H9 (cell line): ENCODE measurements at regions not wholly inside any gene's neighbourhood (a gene's known extent, or its start where the extent isn't known, plus 50 kb on each side); places are given as distances from the start of the nearest gene placed in this dataset.

Experiments
- DNase-seq: peaks from one replicate; pipeline ENCODE4 v3.0.0-alpha.2; 2017
- H2AFZ ChIP-seq: one replicate; pipeline ENCODE4 v1.6.1; 2013; ENCODE audit warnings: mild to moderate bottlenecking, low read length, control low read depth, moderate library complexity
- H2AK5ac ChIP-seq: 2 replicates; pipeline ENCODE4 v1.6.1; 2013; ENCODE audit warnings: low read length, control low read depth, mixed read lengths; ENCODE audit not compliant: insufficient read length
- H2BK120ac ChIP-seq: one replicate; pipeline ENCODE4 v1.6.1; 2013; ENCODE audit warnings: low read depth, mild to moderate bottlenecking, low read length, control low read depth, inconsistent platforms; ENCODE audit not compliant: poor library complexity, severe bottlenecking
- H2BK12ac ChIP-seq: 2 replicates; pipeline ENCODE4 v1.6.1; 2013; ENCODE audit warnings: low read length, control low read depth, mixed read lengths, low read depth; ENCODE audit not compliant: insufficient read length
- H2BK15ac ChIP-seq: 2 replicates; pipeline ENCODE4 v1.6.1; 2013; ENCODE audit warnings: low read depth, low read length, control low read depth
- H2BK20ac ChIP-seq: one replicate; pipeline ENCODE4 v1.6.1; 2013; ENCODE audit warnings: low read depth, mild to moderate bottlenecking, low read length, control low read depth, inconsistent platforms; ENCODE audit not compliant: poor library complexity, severe bottlenecking
- H2BK5ac ChIP-seq: 2 replicates; pipeline ENCODE4 v1.6.1; 2013; ENCODE audit warnings: low read length, control low read depth, mixed read lengths; ENCODE audit not compliant: insufficient read length
- H3K14ac ChIP-seq: 2 replicates; pipeline ENCODE4 v1.6.1; 2013; ENCODE audit warnings: low read length, control low read depth; ENCODE audit not compliant: insufficient read depth
- H3K18ac ChIP-seq: 2 replicates; pipeline ENCODE4 v1.6.1; 2013; ENCODE audit warnings: low read depth, mild to moderate bottlenecking, mixed read lengths, low read length, control low read depth; ENCODE audit not compliant: insufficient read length
- H3K23ac ChIP-seq: 2 replicates; pipeline ENCODE4 v1.6.1; 2013; ENCODE audit warnings: low read length, control low read depth, mixed read lengths, low read depth; ENCODE audit not compliant: insufficient read length
- H3K23me2 ChIP-seq: 2 replicates; pipeline ENCODE4 v1.6.1; 2013; ENCODE audit warnings: low read depth, mild to moderate bottlenecking, mixed read lengths, low read length, control low read depth; ENCODE audit not compliant: insufficient read length, poor library complexity, severe bottlenecking
- H3K27ac ChIP-seq: 2 replicates; pipeline ENCODE4 v1.5.1; 2013; ENCODE audit warnings: low read length, control low read depth, mixed read lengths, low read depth; ENCODE audit not compliant: insufficient read length
- H3K27me3 ChIP-seq: 2 replicates; pipeline ENCODE4 v1.6.1; 2013; ENCODE audit warnings: low read length, control low read depth, inconsistent platforms; ENCODE audit not compliant: insufficient read depth
- H3K4ac ChIP-seq: 2 replicates; pipeline ENCODE4 v1.6.1; 2013; ENCODE audit warnings: low read depth, mild to moderate bottlenecking, control low read depth, inconsistent platforms, low read length, moderate library complexity
- H3K4me1 ChIP-seq: 2 replicates; pipeline ENCODE4 v1.6.1; 2013; ENCODE audit warnings: low read length, control low read depth, inconsistent platforms; ENCODE audit not compliant: insufficient read depth
- H3K4me2 ChIP-seq: 2 replicates; pipeline ENCODE4 v1.6.1; 2013; ENCODE audit warnings: low read length, control low read depth, mixed read lengths; ENCODE audit not compliant: insufficient read length, insufficient read depth
- H3K56ac ChIP-seq: 2 replicates; pipeline ENCODE4 v1.6.1; 2013; ENCODE audit warnings: low read depth, mild to moderate bottlenecking, mixed read lengths, low read length, control low read depth; ENCODE audit not compliant: insufficient read length
- H3K79me1 ChIP-seq: 2 replicates; pipeline ENCODE4 v1.6.1; 2013; ENCODE audit warnings: low read depth, mild to moderate bottlenecking, moderate library complexity, low read length, control low read depth, inconsistent platforms; ENCODE audit not compliant: insufficient read depth, poor library complexity, severe bottlenecking
- H3K79me2 ChIP-seq: 2 replicates; pipeline ENCODE4 v1.6.1; 2013; ENCODE audit warnings: low read length, control low read depth, inconsistent platforms; ENCODE audit not compliant: insufficient read depth
- H3K9ac ChIP-seq: 2 replicates; pipeline ENCODE4 v1.6.1; 2013; ENCODE audit warnings: low read length, control low read depth, mixed read lengths; ENCODE audit not compliant: insufficient read length; ENCODE audit errors: extremely low read depth
- H3K9me3 ChIP-seq: one replicate; pipeline ENCODE4 v1.6.1; 2013; ENCODE audit warnings: low read depth, low read length, inconsistent platforms; ENCODE audit not compliant: control insufficient read depth
- H3T11ph ChIP-seq: one replicate; pipeline ENCODE4 v1.6.1; 2013; ENCODE audit warnings: mild to moderate bottlenecking, low read length, control low read depth, inconsistent platforms
- H4K20me1 ChIP-seq: one replicate; pipeline ENCODE4 v1.6.1; 2013; ENCODE audit not compliant: control insufficient read depth, insufficient read length, insufficient read depth
- H4K5ac ChIP-seq: 2 replicates; pipeline ENCODE4 v1.6.1; 2013; ENCODE audit warnings: low read depth, mild to moderate bottlenecking, mixed read lengths, low read length, control low read depth; ENCODE audit not compliant: insufficient read length
- H4K8ac ChIP-seq: replicated peaks from 2 replicates; pipeline ENCODE4 v1.6.1; 2013; ENCODE audit warnings: low read length, control low read depth, mixed read lengths, low read depth; ENCODE audit not compliant: insufficient read length
- H4K91ac ChIP-seq: 2 replicates; pipeline ENCODE4 v1.6.1; 2013; ENCODE audit warnings: low read depth, mild to moderate bottlenecking, moderate library complexity, mixed read lengths, low read length, control low read depth; ENCODE audit not compliant: insufficient read length
- H3K27ac Mint-ChIP-seq, 3 experiments: 2 replicates in 2 of 3; 3 replicates in 1 of 3; pipeline ENCODE4 v1.8.0; 2020 to 2021; ENCODE audit warnings: mixed read lengths in 3 of 3, mild to moderate bottlenecking in 1 of 3, moderate library complexity in 1 of 3
- H3K27me3 Mint-ChIP-seq: 2 replicates; pipeline ENCODE4 v1.8.0; 2021; ENCODE audit warnings: low read depth, mild to moderate bottlenecking, moderate library complexity, mixed read lengths
- H3K36me3 Mint-ChIP-seq, 3 experiments: 2 replicates in 2 of 3; 3 replicates in 1 of 3; pipeline ENCODE4 v1.8.0; 2020 to 2021; ENCODE audit warnings: low read depth in 3 of 3, mixed read lengths in 3 of 3; ENCODE audit not compliant: insufficient read depth in 1 of 3
- H3K4me1 Mint-ChIP-seq, 2 experiments: 2 replicates each; pipeline ENCODE4 v1.8.0; 2020; ENCODE audit warnings: mixed read lengths in 2 of 2
- H3K4me3 Mint-ChIP-seq, 2 experiments: 2 replicates in 1 of 2; 3 replicates in 1 of 2; pipeline ENCODE4 v1.8.0; 2020 to 2021; ENCODE audit warnings: mild to moderate bottlenecking in 2 of 2, mixed read lengths in 2 of 2, moderate library complexity in 1 of 2
- H3K9me3 Mint-ChIP-seq, 2 experiments: 2 replicates in 1 of 2; 3 replicates in 1 of 2; pipeline ENCODE4 v1.8.0; 2020; ENCODE audit warnings: mild to moderate bottlenecking in 2 of 2, mixed read lengths in 2 of 2, moderate library complexity in 1 of 2
- CTCF ChIP-seq: fragments of 200-600 bp; sonication (generic); conservative IDR thresholded peaks from 3 replicates; pipeline ENCODE4 v1.8.0; 2021; ENCODE audit warnings: antibody characterized with exemption, mild to moderate bottlenecking
- WGBS: extraction: QIAGEN DNeasy Blood & Tissue Kit; methylation state at CpG from one replicate; pipeline ENCODE4 v1.1.7; 2013; ENCODE audit warnings: missing lambda C conversion rate, low lambda C conversion rate, mixed read lengths; ENCODE audit not compliant: insufficient read length; ENCODE audit errors: extremely low coverage; 5-methylcytosine and 5-hydroxymethylcytosine counted together

- H4K8ac ChIP-seq = no peak overlapping the region
- no peaks in the 10 kb centered on the region for H3K23me2 ChIP-seq
- no peak overlapping the region for H2BK12ac ChIP-seq
- no peak overlapping the region for H2BK15ac ChIP-seq
- H3K18ac ChIP-seq = no peak overlapping the region
- no CpG with 5 or more reads among the region's 1 CpG for WGBS
- no peak overlapping the region for H2AK5ac ChIP-seq
- H3K23ac ChIP-seq = no peak overlapping the region
- TF ChIP-seq CTCF = no peak
- H2AFZ ChIP-seq = no peak overlapping the region
- no peak overlapping the region for H3K14ac ChIP-seq
- no peaks in the 10 kb centered on the region for H3K27me3 ChIP-seq
- no peak overlapping the region for H3K9ac ChIP-seq
- H3K79me1 ChIP-seq = no peaks in the 10 kb centered on the region
- no peak overlapping the region for H4K5ac ChIP-seq
- no peaks in the 10 kb centered on the region for H4K20me1 ChIP-seq
- H3K4me2 ChIP-seq = no peak overlapping the region
- H3K79me2 ChIP-seq = no peaks in the 10 kb centered on the region
- no peak overlapping the region for H3T11ph ChIP-seq
- no peaks in the 10 kb centered on the region; a peak in 1 of 7 replicates for H3K36me3 Mint-ChIP-seq
- H2BK5ac ChIP-seq = no peak overlapping the region
- no peaks in the 10 kb centered on the region for H3K4me1 ChIP-seq
- no peak overlapping the region for H3K4ac ChIP-seq
- no peak overlapping the region for H3K27ac ChIP-seq
- H3K4me1 Mint-ChIP-seq = no peaks in the 10 kb centered on the region
- no peak overlapping the region for H2BK20ac ChIP-seq
- no peak overlapping the region for H3K4me3 Mint-ChIP-seq
- H3K27ac Mint-ChIP-seq = no peak overlapping the region
- H3K27me3 Mint-ChIP-seq = peaks cover 2% of the 10 kb centered on the region; the same call in 1 of the 2 replicates
- H3K9me3 ChIP-seq = no peaks in the 10 kb centered on the region
- no peak overlapping the region for H4K91ac ChIP-seq
- no peak for DNase-seq
- H3K56ac ChIP-seq = no peak overlapping the region
- no peak overlapping the region for H2BK120ac ChIP-seq
- H3K9me3 Mint-ChIP-seq = peaks cover 0 to 5% of the 10 kb centered on the region in 2 experiments; a peak in 1 of 5 replicates
Observed at GRCh38 chr6:94238868-94239267, 819.5 kb upstream of the EPHA7 start.
